K562 (cell line): ENCODE measurements at regions not wholly inside any gene's neighbourhood (a gene's known extent, or its start where the extent isn't known, plus 50 kb on each side); places are given as distances from the start of the nearest gene placed in this dataset.
A peak's percentile ranks its signal among the peaks of the same experiment; 100 is the strongest.

Experiments
- ATAC-seq: fragments of 200-7000 bp; cut with Tn5 transposase; 3 replicates; pipeline ENCODE4 v1.9.1; 2020; ENCODE audit warnings: moderate library complexity
- BruUV-seq: library from RNA; stranded (reverse); fragments of 400-500 nt; replicated peaks from 2 replicates; lab custom pipeline; 2021; lab: Mats Ljungman, UMichigan
- CTCF ChIA-PET: fragments of 300-600 bp; formaldehyde crosslinking; extraction: SDS; loops from one replicate; lab custom pipeline; 2021; ENCODE audit warnings: low intra/inter-chr PET ratio; lab: Yijun Ruan, JAX
- POLR2A ChIA-PET: fragments of 300-600, 350-650 bp; sonication (Branson Sonifier 250); formaldehyde crosslinking; extraction: SDS; loops from one replicate; lab custom pipeline; 2021; ENCODE audit warnings: antibody characterized with exemption, inconsistent platforms; lab: Yijun Ruan, JAX
- DNase-seq, 4 experiments: peaks; one replicate each; pipeline versions ENCODE4 v3.0.0 to v3.0.0-alpha.2; 2011 to 2018; ENCODE audit warnings: low spot score in 3 of 4, mixed read lengths in 3 of 4; ENCODE audit errors: extremely low read depth in 1 of 4
- FAIRE-seq: peaks from 2 replicates; lab custom pipeline; 2011; peaks lifted over from hg19 to GRCh38; lab: Jason Lieb, UNC
- H2AFZ ChIP-seq: 2 replicates; pipeline ENCODE4 v1.6.0; 2011; ENCODE audit warnings: low read depth, low read length, control low read depth, inconsistent platforms
- H3K27ac ChIP-seq: fragments of 200-600 bp; 3 replicates; pipeline ENCODE4 v1.8.0; 2011; ENCODE audit warnings: low read depth, mild to moderate bottlenecking, control low read depth, inconsistent platforms, low read length, moderate library complexity, mixed read lengths; ENCODE audit errors: extremely low read depth
- H3K27me3 ChIP-seq, 2 experiments: fragments of 300-600 bp in 1 of 2; 2 replicates in 1 of 2; 3 replicates in 1 of 2; pipeline versions ENCODE4 v1.6.0 to v1.8.0; 2011; ENCODE audit warnings: inconsistent platforms in 2 of 2, low read length in 2 of 2, mild to moderate bottlenecking in 1 of 2, mixed read lengths in 1 of 2, moderate library complexity in 1 of 2; ENCODE audit not compliant: control insufficient read depth in 2 of 2, insufficient read depth in 2 of 2
- H3K36me3 ChIP-seq: fragments of 300-600 bp; 3 replicates; pipeline ENCODE4 v1.8.0; 2011; ENCODE audit warnings: mild to moderate bottlenecking, low read length, inconsistent platforms; ENCODE audit not compliant: control insufficient read depth, insufficient read depth
- H3K4me1 ChIP-seq, 2 experiments: fragments of 200-600 bp in 1 of 2; replicated peaks in 1 of 2; 2 replicates in 1 of 2; 3 replicates in 1 of 2; pipeline versions ENCODE4 v1.5.1 to v1.8.0; 2011; ENCODE audit warnings: inconsistent platforms in 2 of 2, low read length in 2 of 2, mild to moderate bottlenecking in 1 of 2, mixed read lengths in 1 of 2, moderate library complexity in 1 of 2; ENCODE audit not compliant: control insufficient read depth in 2 of 2, insufficient read depth in 2 of 2
- H3K4me2 ChIP-seq: 2 replicates; pipeline ENCODE4 v1.6.1; 2011; ENCODE audit warnings: low read length, control low read depth, inconsistent platforms, mixed read lengths; ENCODE audit not compliant: insufficient read depth
- H3K4me3 ChIP-seq: fragments of 200-600 bp; sonication (generic), shearing (Covaris generic); 2 replicates; pipeline ENCODE4 v1.5.1; 2016; ENCODE audit warnings: control low read depth, inconsistent platforms
- H3K79me2 ChIP-seq: fragments of 200-600 bp; 3 replicates; pipeline ENCODE4 v1.8.0; 2011; ENCODE audit warnings: low read length, inconsistent platforms; ENCODE audit not compliant: control insufficient read depth, insufficient read depth
- H3K9ac ChIP-seq, 2 experiments: 2 replicates each; pipeline versions ENCODE4 v1.6.0 to v1.6.1; 2011; ENCODE audit warnings: low read depth in 2 of 2, low read length in 2 of 2, control low read depth in 1 of 2, inconsistent platforms in 1 of 2, mild to moderate bottlenecking in 1 of 2, mixed read lengths in 1 of 2; ENCODE audit not compliant: insufficient read depth in 1 of 2
- H3K9me1 ChIP-seq: one replicate; pipeline ENCODE4 v1.6.0; 2011; ENCODE audit warnings: inconsistent platforms, mild to moderate bottlenecking, low read length, moderate library complexity; ENCODE audit not compliant: control insufficient read depth, insufficient read depth
- H3K9me3 ChIP-seq: replicated peaks from 2 replicates; pipeline ENCODE4 v1.5.1; 2011; ENCODE audit warnings: low read depth, low read length, inconsistent platforms; ENCODE audit not compliant: control insufficient read depth, insufficient read depth
- H4K20me1 ChIP-seq: replicated peaks from 2 replicates; pipeline ENCODE4 v1.6.1; 2011; ENCODE audit warnings: low read length, inconsistent platforms, mixed read lengths; ENCODE audit not compliant: control insufficient read depth, insufficient read depth
- COPS2 ChIP-seq: fragments of 450-650 bp; conservative IDR thresholded peaks from 2 replicates; pipeline ENCODE4 v1.6.1; 2016; ENCODE audit warnings: mild to moderate bottlenecking, moderate library complexity
- HNRNPK ChIP-seq: fragments of 200-400 bp; formaldehyde crosslinking; IDR thresholded peaks from one replicate; pipeline ENCODE4 v1.6.1; 2018; ENCODE audit warnings: mild to moderate bottlenecking, low read depth, low read length; ENCODE audit not compliant: poor library complexity, severe bottlenecking
- KAT7 ChIP-seq: sonication (generic); formaldehyde crosslinking; IDR thresholded peaks from 2 replicates; pipeline ENCODE4 v1.8.0; 2022; ENCODE audit warnings: missing genetic modification reagents, mild to moderate bottlenecking, borderline replicate concordance
- ZFP1 ChIP-seq: fragments of 450-650 bp; formaldehyde crosslinking; IDR thresholded peaks from 2 replicates; pipeline ENCODE4 v1.4.0; 2020; ENCODE audit warnings: mild to moderate bottlenecking, mixed read lengths
- ZKSCAN8 ChIP-seq: fragments of 200-800 bp; sonication (Bioruptor generic); IDR thresholded peaks from 2 replicates; pipeline ENCODE4 v1.6.1; 2016; ENCODE audit warnings: missing genetic modification characterization, missing compliant biosample characterization
- WGBS: fragments of 100-300 bp; shearing (Covaris generic); methylation state at CpG from one replicate; pipeline ENCODE4 v1.1.6; 2016; ENCODE audit warnings: low coverage, mixed read lengths; ENCODE audit not compliant: insufficient coverage; ENCODE audit errors: missing lambda C conversion rate; 5-methylcytosine and 5-hydroxymethylcytosine counted together
- in situ Hi-C: fragments of 300-500 bp; cut with MboI; formaldehyde crosslinking; loops from 4 replicates; pipeline ENCODE4 v1.15.0; 2018; ENCODE audit warnings: inconsistent platforms, mixed read lengths
- intact Hi-C: fragments of 100-400 bp; cut with micrococcal nuclease; formaldehyde crosslinking; loops from 2 replicates; pipeline ENCODE4 v1.14.2; 2022
- TF ChIP-seq, protein P1 (sequence below), 3 experiments: IDR thresholded peaks in 2 of 3; conservative IDR thresholded peaks in 1 of 3; 2 replicates each; pipeline ENCODE4 v1.5.1; 2011 to 2012; ENCODE audit warnings: low read length in 3 of 3, mild to moderate bottlenecking in 3 of 3, control low read depth in 2 of 3, improper control_type of control experiment in 1 of 3, inconsistent platforms in 1 of 3, low read depth in 1 of 3, mixed read lengths in 1 of 3, moderate library complexity in 1 of 3; ENCODE audit not compliant: insufficient read depth in 2 of 3
- TF ChIP-seq, protein P2 (sequence below): fragments of 450-650 bp; formaldehyde crosslinking; IDR thresholded peaks from 2 replicates; pipeline ENCODE4 v1.4.0; 2020; ENCODE audit warnings: mild to moderate bottlenecking, mixed read lengths

DNA sequence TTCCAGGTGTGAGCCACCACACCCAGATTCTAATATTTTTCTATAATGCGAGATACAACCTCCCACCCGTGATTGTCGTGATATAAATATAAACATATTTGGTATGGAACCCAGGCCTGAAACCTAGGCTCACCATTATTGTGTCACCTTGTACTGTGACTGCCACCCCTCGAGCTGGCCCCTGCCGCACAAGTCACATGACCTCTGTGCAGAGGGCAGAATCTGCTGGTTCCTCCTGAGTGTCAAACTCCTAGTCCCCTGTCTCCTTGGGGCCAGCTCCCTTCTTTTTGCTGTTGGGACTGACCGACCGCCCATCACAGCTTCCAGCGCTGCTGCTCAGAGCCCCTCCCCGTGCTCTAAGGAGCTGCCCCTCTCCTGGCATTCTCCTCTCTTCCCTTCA lies 86.4 kb downstream of the RSPH3 start:
- Histone ChIP-seq H3K4me1 (peaks cover 3 to 6% of the 10 kb centered on the region in 2 experiments; a peak in 3 of 5 replicates), H2AFZ (no peak overlapping the region), H4K20me1 (no peaks in the 10 kb centered on the region), H3K36me3 (no peaks in the 10 kb centered on the region), H3K9me3 (no peaks in the 10 kb centered on the region), H3K9ac (no peak overlapping the region), H3K79me2 (no peaks in the 10 kb centered on the region), H3K9me1 (no peaks in the 10 kb centered on the region), H3K27ac (no peak overlapping the region), H3K4me2 (no peak overlapping the region), H3K4me3 (no peak overlapping the region), H3K27me3 (no peaks in the 10 kb centered on the region)
- FAIRE-seq (no peak), ATAC-seq (no peak), DNase-seq (no peak)
- WGBS: 49% methylated on average over 9 of the region's 9 CpGs
- CTCF ChIA-PET: no interaction called here
- BruUV-seq: no TSS peak
- intact Hi-C loops (no loop called here), in situ Hi-C loops (no loop called here)
- POLR2A ChIA-PET: interaction anchor here (0.9 kb wide), 1 partner anchor 10 kb away, joined by 3 read pairs; no protein-coding TSS in a partner anchor
- TF ChIP-seq ZFP1 (CRISPR knock-in tag) (no peak), HNRNPK (no peak), COPS2 (no peak), KAT7 (CRISPR knock-in tag) (no peak), ZKSCAN8 (CRISPR knock-in tag) (no peak)
- TF ChIP-seq, protein P1, sequence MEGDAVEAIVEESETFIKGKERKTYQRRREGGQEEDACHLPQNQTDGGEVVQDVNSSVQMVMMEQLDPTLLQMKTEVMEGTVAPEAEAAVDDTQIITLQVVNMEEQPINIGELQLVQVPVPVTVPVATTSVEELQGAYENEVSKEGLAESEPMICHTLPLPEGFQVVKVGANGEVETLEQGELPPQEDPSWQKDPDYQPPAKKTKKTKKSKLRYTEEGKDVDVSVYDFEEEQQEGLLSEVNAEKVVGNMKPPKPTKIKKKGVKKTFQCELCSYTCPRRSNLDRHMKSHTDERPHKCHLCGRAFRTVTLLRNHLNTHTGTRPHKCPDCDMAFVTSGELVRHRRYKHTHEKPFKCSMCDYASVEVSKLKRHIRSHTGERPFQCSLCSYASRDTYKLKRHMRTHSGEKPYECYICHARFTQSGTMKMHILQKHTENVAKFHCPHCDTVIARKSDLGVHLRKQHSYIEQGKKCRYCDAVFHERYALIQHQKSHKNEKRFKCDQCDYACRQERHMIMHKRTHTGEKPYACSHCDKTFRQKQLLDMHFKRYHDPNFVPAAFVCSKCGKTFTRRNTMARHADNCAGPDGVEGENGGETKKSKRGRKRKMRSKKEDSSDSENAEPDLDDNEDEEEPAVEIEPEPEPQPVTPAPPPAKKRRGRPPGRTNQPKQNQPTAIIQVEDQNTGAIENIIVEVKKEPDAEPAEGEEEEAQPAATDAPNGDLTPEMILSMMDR (IDR thresholded peaks at IDR 0.05 in 2 of 3, conservative IDR thresholded peaks at IDR 0.05 in 1 of 3; ENCODE audit: insufficient read depth in 2 of 3, low read depth in 1 of 3, low read length in 3 of 3): no peak
- TF ChIP-seq, protein P2, sequence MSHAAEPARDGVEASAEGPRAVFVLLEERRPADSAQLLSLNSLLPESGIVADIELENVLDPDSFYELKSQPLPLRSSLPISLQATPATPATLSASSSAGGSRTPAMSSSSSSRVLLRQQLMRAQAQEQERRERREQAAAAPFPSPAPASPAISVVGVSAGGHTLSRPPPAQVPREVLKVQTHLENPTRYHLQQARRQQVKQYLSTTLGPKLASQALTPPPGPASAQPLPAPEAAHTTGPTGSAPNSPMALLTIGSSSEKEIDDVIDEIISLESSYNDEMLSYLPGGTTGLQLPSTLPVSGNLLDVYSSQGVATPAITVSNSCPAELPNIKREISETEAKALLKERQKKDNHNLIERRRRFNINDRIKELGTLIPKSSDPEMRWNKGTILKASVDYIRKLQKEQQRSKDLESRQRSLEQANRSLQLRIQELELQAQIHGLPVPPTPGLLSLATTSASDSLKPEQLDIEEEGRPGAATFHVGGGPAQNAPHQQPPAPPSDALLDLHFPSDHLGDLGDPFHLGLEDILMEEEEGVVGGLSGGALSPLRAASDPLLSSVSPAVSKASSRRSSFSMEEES (CRISPR knock-in tag): peak; percentile 82
- TF ChIP-seq, all 486 proteins: peak for 1
